GM12878 (cell line): ENCODE measurements at regions not wholly inside any gene's neighbourhood (a gene's known extent, or its start where the extent isn't known, plus 50 kb on each side); places are given as distances from the start of the nearest gene placed in this dataset.

Experiments used
- ATAC-seq: fragments of 200-7000 bp; cut with Tn5 transposase; 3 replicates; pipeline ENCODE4 v1.9.1; 2020; ENCODE audit warnings: mild to moderate bottlenecking, moderate library complexity
- BruUV-seq: library from RNA; stranded (reverse); fragments of 400-500 nt; replicated peaks from 2 replicates; lab custom pipeline; 2021; lab: Mats Ljungman, UMichigan
- CTCF ChIA-PET: fragments of 300-600 bp; sonication (Branson Sonifier 250); formaldehyde crosslinking; extraction: SDS; loops from one replicate; lab custom pipeline; 2021; ENCODE audit warnings: inconsistent platforms; lab: Yijun Ruan, JAX
- POLR2A ChIA-PET: fragments of 350-600 bp; formaldehyde crosslinking; extraction: SDS; loops from one replicate; lab custom pipeline; 2021; ENCODE audit warnings: inconsistent platforms; lab: Charles Lee
- RAD21 ChIA-PET: fragments of 300-600 bp; sonication (Branson Sonifier 250); formaldehyde crosslinking; loops from one replicate; lab custom pipeline; 2023; ENCODE audit warnings: antibody characterized with exemption; ENCODE audit not compliant: unreplicated experiment; lab: Charles Lee
- SMC1A ChIA-PET: fragments of 300-600 bp; sonication (Branson Sonifier 250); formaldehyde crosslinking; loops from one replicate; lab custom pipeline; 2023; ENCODE audit not compliant: unreplicated experiment, uncharacterized antibody; lab: Charles Lee
- DNase-seq: peaks from one replicate; pipeline ENCODE4 v3.0.0-alpha.2; 2011; ENCODE audit warnings: low read depth, low spot score
- FAIRE-seq: peaks from 3 replicates; lab custom pipeline; 2011; peaks lifted over from hg19 to GRCh38; lab: Jason Lieb, UNC
- H2AFZ ChIP-seq: 2 replicates; pipeline ENCODE4 v1.6.0; 2011; ENCODE audit warnings: low read depth, low read length, control low read depth; ENCODE audit not compliant: control insufficient read depth
- H3K27ac ChIP-seq: 2 replicates; pipeline ENCODE4 v1.5.1; 2011; ENCODE audit warnings: control low read depth; ENCODE audit not compliant: control insufficient read depth, insufficient read depth
- H3K27me3 ChIP-seq, 2 experiments: replicated peaks in 1 of 2; 2 replicates each; pipeline versions ENCODE4 v1.6.0 to v1.6.1; 2011; ENCODE audit warnings: low read length in 1 of 2; ENCODE audit not compliant: control insufficient read depth in 2 of 2, insufficient read depth in 2 of 2
- H3K36me3 ChIP-seq, 2 experiments: 2 replicates each; pipeline ENCODE4 v1.5.1; 2011; ENCODE audit warnings: low read length in 1 of 2; ENCODE audit not compliant: control insufficient read depth in 2 of 2, insufficient read depth in 2 of 2
- H3K4me1 ChIP-seq: 2 replicates; pipeline ENCODE4 v1.6.1; 2011; ENCODE audit warnings: mild to moderate bottlenecking, low read length, moderate library complexity, mixed read lengths; ENCODE audit not compliant: control insufficient read depth, insufficient read depth
- H3K4me2 ChIP-seq: 2 replicates; pipeline ENCODE4 v1.6.0; 2011; ENCODE audit warnings: control low read depth; ENCODE audit not compliant: control insufficient read depth, insufficient read depth
- H3K4me3 ChIP-seq: fragments of 200-600 bp; sonication (generic); 2 replicates; pipeline ENCODE4 v1.5.1; 2016
- H3K79me2 ChIP-seq: 2 replicates; pipeline ENCODE4 v1.6.0; 2011; ENCODE audit warnings: low read length; ENCODE audit not compliant: control insufficient read depth, insufficient read depth
- H3K9ac ChIP-seq: 2 replicates; pipeline ENCODE4 v1.8.0; 2011; ENCODE audit warnings: low read length, control low read depth, mixed read lengths; ENCODE audit not compliant: control insufficient read depth, insufficient read depth
- H3K9me3 ChIP-seq: replicated peaks from 3 replicates; pipeline ENCODE4 v1.5.1; 2011; ENCODE audit warnings: mild to moderate bottlenecking, low read length; ENCODE audit not compliant: control insufficient read depth, insufficient read depth
- H4K20me1 ChIP-seq: 2 replicates; pipeline ENCODE4 v1.6.0; 2011; ENCODE audit not compliant: control insufficient read depth, insufficient read depth
- ASH2L ChIP-seq: fragments of 300-600, 200-600 bp; sonication (generic); IDR thresholded peaks from 2 replicates; pipeline ENCODE4 v1.6.1; 2017; ENCODE audit warnings: low read depth, mild to moderate bottlenecking, borderline replicate concordance
- BACH1 ChIP-seq: fragments of 450-650 bp; IDR thresholded peaks from 2 replicates; pipeline ENCODE4 v1.6.1; 2017; ENCODE audit warnings: mild to moderate bottlenecking, borderline replicate concordance
- BCL11A ChIP-seq: IDR thresholded peaks from 2 replicates; pipeline ENCODE4 v1.6.1; 2011; ENCODE audit warnings: low read depth, low read length
- E2F4 ChIP-seq: IDR thresholded peaks from 2 replicates; pipeline ENCODE4 v1.6.1; 2012; ENCODE audit warnings: low read depth, low read length, improper control_type of control experiment
- ETV6 ChIP-seq, 2 experiments: fragments of 450-650 bp in 1 of 2; IDR thresholded peaks in 1 of 2; conservative IDR thresholded peaks in 1 of 2; 2 replicates each; pipeline ENCODE4 v1.6.1; 2014; ENCODE audit warnings: antibody characterized with exemption in 1 of 2, borderline replicate concordance in 1 of 2, low read depth in 1 of 2, mild to moderate bottlenecking in 1 of 2, moderate library complexity in 1 of 2
- NFIC ChIP-seq: IDR thresholded peaks from 2 replicates; pipeline ENCODE4 v1.6.1; 2012; ENCODE audit warnings: low read depth, mild to moderate bottlenecking, inconsistent platforms, low read length, moderate library complexity
- PAX5 ChIP-seq: IDR thresholded peaks from 2 replicates; pipeline ENCODE4 v1.6.1; 2011; ENCODE audit warnings: low read depth, low read length, borderline replicate concordance
- PRDM15 ChIP-seq: fragments of 450-650 bp; formaldehyde crosslinking; IDR thresholded peaks from 2 replicates; pipeline ENCODE4 v1.4.0; 2020; ENCODE audit warnings: mild to moderate bottlenecking, moderate library complexity
- RAD51 ChIP-seq: fragments of 450-650 bp; IDR thresholded peaks from 2 replicates; pipeline ENCODE4 v1.6.1; 2016; ENCODE audit warnings: moderate library complexity, mild to moderate bottlenecking, inconsistent platforms
- REST ChIP-seq: IDR thresholded peaks from 2 replicates; pipeline ENCODE4 v1.6.1; 2012; ENCODE audit warnings: mild to moderate bottlenecking, low read depth, low read length
- SIX5 ChIP-seq: IDR thresholded peaks from 2 replicates; pipeline ENCODE4 v1.6.1; 2011; ENCODE audit warnings: mild to moderate bottlenecking, low read depth, low read length, moderate library complexity; ENCODE audit not compliant: severe bottlenecking
- SRF ChIP-seq, 2 experiments: IDR thresholded peaks; 2 replicates each; pipeline ENCODE4 v1.6.1; 2011; ENCODE audit warnings: low read depth in 2 of 2, low read length in 2 of 2, mild to moderate bottlenecking in 1 of 2, moderate library complexity in 1 of 2
- STAT1 ChIP-seq: fragments of 450-650 bp; conservative IDR thresholded peaks from 2 replicates; pipeline ENCODE4 v1.6.1; 2014; ENCODE audit warnings: antibody characterized with exemption, mild to moderate bottlenecking
- TAF1 ChIP-seq: IDR thresholded peaks from 2 replicates; pipeline ENCODE4 v1.6.1; 2011; ENCODE audit warnings: mild to moderate bottlenecking, low read depth, low read length, borderline replicate concordance
- TCF3 ChIP-seq: IDR thresholded peaks from 2 replicates; pipeline ENCODE4 v1.6.1; 2012; ENCODE audit warnings: low read depth, mild to moderate bottlenecking, low read length, borderline replicate concordance; ENCODE audit not compliant: insufficient read depth
- WRNIP1 ChIP-seq: IDR thresholded peaks from 2 replicates; pipeline ENCODE4 v1.6.1; 2011; ENCODE audit warnings: low read depth, low read length, improper control_type of control experiment, borderline replicate concordance
- ZNF217 ChIP-seq: fragments of 450-650 bp; IDR thresholded peaks from 2 replicates; pipeline ENCODE4 v1.6.1; 2017; ENCODE audit warnings: antibody characterized with exemption, mild to moderate bottlenecking
- WGBS: methylation state at CpG from one replicate; pipeline ENCODE4 v1.1.6; 2016; ENCODE audit warnings: low lambda C conversion rate; ENCODE audit not compliant: insufficient replicate concordance, insufficient coverage; ENCODE audit errors: missing lambda C conversion rate; 5-methylcytosine and 5-hydroxymethylcytosine counted together
- in situ Hi-C: fragments of 300-500 bp; cut with MboI; formaldehyde crosslinking; loops from 9 replicates; pipeline ENCODE4 v1.14.3; 2018; ENCODE audit warnings: mixed read lengths
- intact Hi-C: fragments of 100-400 bp; cut with micrococcal nuclease; formaldehyde crosslinking; loops from one replicate; pipeline ENCODE4 v1.14.2; 2022; ENCODE audit not compliant: unreplicated experiment

- Histone ChIP-seq H3K9me3 (no peaks in the 10 kb centered on the region), H3K9ac (no peak overlapping the region), H3K4me1 (no peaks in the 10 kb centered on the region), H3K4me2 (no peak overlapping the region), H3K79me2 (no peaks in the 10 kb centered on the region), H3K27me3 (no peaks in the 10 kb centered on the region), H2AFZ (no peak overlapping the region), H3K4me3 (no peak overlapping the region), H3K27ac (no peak overlapping the region), H4K20me1 (no peaks in the 10 kb centered on the region), H3K36me3 (no peaks in the 10 kb centered on the region)
- DNase-seq (no peak), ATAC-seq (no peak), FAIRE-seq (no peak)
- ChIA-PET POLR2A (no interaction called here), CTCF (interaction anchor here (6.1 kb wide), 1 partner anchor 308 kb away, joined by 49 read pairs; no protein-coding TSS in a partner anchor), SMC1A (interaction anchor here (1.4 kb wide), 1 partner anchor 307 kb away, joined by 5 read pairs; no protein-coding TSS in a partner anchor), RAD21 (no interaction called here)
- in situ Hi-C loops (no loop called here), intact Hi-C loops (no loop called here)
- WGBS, result 33% methylated on average over 3 of the region's 3 CpGs
- BruUV-seq, result no TSS peak
- TF ChIP-seq STAT1 (no peak), BACH1 (no peak), PRDM15 (CRISPR knock-in tag) (no peak), ZNF217 (no peak), TAF1 (no peak), RAD51 (no peak), REST (no peak), SIX5 (no peak), TCF3 (no peak), BCL11A (no peak), E2F4 (no peak), ETV6 (conservative IDR thresholded peaks at IDR 0.05 in 1 of 2, IDR thresholded peaks at IDR 0.05 in 1 of 2; ENCODE audit: borderline replicate concordance in 1 of 2, low read depth in 1 of 2) (no peak), PAX5 (no peak), ASH2L (no peak), WRNIP1 (no peak), NFIC (no peak), SRF (IDR thresholded peaks at IDR 0.05; ENCODE audit: low read depth in 2 of 2, low read length in 2 of 2) (no peak)
Observed at GRCh38 chr19:13585512-13585911, 79.2 kb upstream of the CACNA1A start.
